Uterus (tissue), 3 donors: ENCODE measurements at regions not wholly inside any gene's neighbourhood (a gene's known extent, or its start where the extent isn't known, plus 50 kb on each side); places are given as distances from the start of the nearest gene placed in this dataset.

Experiments used
- DNase-seq, 2 donors: peaks; one replicate each; pipeline ENCODE4 v3.0.0-alpha.2; 2019 to 2020
- H3K27ac ChIP-seq, 2 donors: fragments of 200-600 bp; sonication (generic); 1 replicate in 1 of 2; 2 replicates in 1 of 2; pipeline ENCODE4 v1.5.1; 2016 to 2018
- H3K27me3 ChIP-seq, 2 donors: fragments of 200-600 bp; sonication (generic); one replicate each; pipeline ENCODE4 v1.5.1; 2018 to 2019; ENCODE audit warnings: control low read depth in 1 of 2
- H3K36me3 ChIP-seq, 2 donors: fragments of 200-600 bp; sonication (generic); one replicate each; pipeline ENCODE4 v1.5.1; 2019; ENCODE audit warnings: control low read depth in 1 of 2
- H3K4me1 ChIP-seq, 2 donors: fragments of 200-600 bp; sonication (generic); one replicate each; pipeline ENCODE4 v1.5.1; 2018 to 2019; ENCODE audit warnings: control low read depth in 1 of 2
- H3K4me3 ChIP-seq, 2 donors: fragments of 200-600 bp; sonication (generic); 1 replicate in 1 of 2; 2 replicates in 1 of 2; pipeline ENCODE4 v1.5.1; 2018 to 2019; ENCODE audit warnings: mild to moderate bottlenecking in 1 of 2
- H3K9me3 ChIP-seq, 2 donors: fragments of 200-600 bp; sonication (generic); one replicate each; pipeline ENCODE4 v1.5.1; 2019; ENCODE audit warnings: control low read depth in 1 of 2
- POLR2A ChIP-seq, 2 donors: fragments of 450-650 bp; IDR thresholded peaks; one replicate each; pipeline ENCODE4 v1.6.1; 2016; ENCODE audit warnings: antibody characterized with exemption in 2 of 2, mild to moderate bottlenecking in 1 of 2, moderate library complexity in 1 of 2
- intact Hi-C: fragments of 100-400 bp; cut with DNase I; formaldehyde crosslinking; loops from one replicate; pipeline ENCODE4 v1.15.1; 2023; ENCODE audit warnings: low total_unique reads
- TF ChIP-seq, protein P1 (sequence below), 4 experiments: fragments of 200-600 bp in 2 of 4; fragments of 450-650 bp in 2 of 4; sonication (generic) in 2 of 4; IDR thresholded peaks; one replicate each; pipeline ENCODE4 v1.5.1; 2016 to 2019; ENCODE audit warnings: antibody characterized with exemption in 4 of 4, mild to moderate bottlenecking in 2 of 4, moderate library complexity in 1 of 4
- donor health status: DM: yes; HTN: yes; CAD: no.

GRCh38 chr1:96544051-96544830 is 177.3 kb upstream of the PTBP2 start:
- H3K4me3 ChIP-seq = no peak overlapping the region
- no peaks in the 10 kb centered on the region for H3K36me3 ChIP-seq
- no peaks in the 10 kb centered on the region for H3K9me3 ChIP-seq
- no peaks in the 10 kb centered on the region for H3K4me1 ChIP-seq
- DNase-seq = no peak
- intact Hi-C loops = no loop called here
- H3K27me3 ChIP-seq = no peaks in the 10 kb centered on the region
- no peak for TF ChIP-seq POLR2A (IDR thresholded peaks at IDR 0.05)
- TF ChIP-seq, protein P1, sequence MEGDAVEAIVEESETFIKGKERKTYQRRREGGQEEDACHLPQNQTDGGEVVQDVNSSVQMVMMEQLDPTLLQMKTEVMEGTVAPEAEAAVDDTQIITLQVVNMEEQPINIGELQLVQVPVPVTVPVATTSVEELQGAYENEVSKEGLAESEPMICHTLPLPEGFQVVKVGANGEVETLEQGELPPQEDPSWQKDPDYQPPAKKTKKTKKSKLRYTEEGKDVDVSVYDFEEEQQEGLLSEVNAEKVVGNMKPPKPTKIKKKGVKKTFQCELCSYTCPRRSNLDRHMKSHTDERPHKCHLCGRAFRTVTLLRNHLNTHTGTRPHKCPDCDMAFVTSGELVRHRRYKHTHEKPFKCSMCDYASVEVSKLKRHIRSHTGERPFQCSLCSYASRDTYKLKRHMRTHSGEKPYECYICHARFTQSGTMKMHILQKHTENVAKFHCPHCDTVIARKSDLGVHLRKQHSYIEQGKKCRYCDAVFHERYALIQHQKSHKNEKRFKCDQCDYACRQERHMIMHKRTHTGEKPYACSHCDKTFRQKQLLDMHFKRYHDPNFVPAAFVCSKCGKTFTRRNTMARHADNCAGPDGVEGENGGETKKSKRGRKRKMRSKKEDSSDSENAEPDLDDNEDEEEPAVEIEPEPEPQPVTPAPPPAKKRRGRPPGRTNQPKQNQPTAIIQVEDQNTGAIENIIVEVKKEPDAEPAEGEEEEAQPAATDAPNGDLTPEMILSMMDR (IDR thresholded peaks at IDR 0.05) = no peak
- H3K27ac ChIP-seq = no peak overlapping the region

GRCh38 chr1:96544831-96545221 is 176.8 kb upstream of the PTBP2 start:
- TF ChIP-seq, protein P1 (IDR thresholded peaks at IDR 0.05) = no peak
- TF ChIP-seq POLR2A (IDR thresholded peaks at IDR 0.05) = no peak
- DNase-seq = no peak
- intact Hi-C loops = no loop called here

GRCh38 chr1:96545935-96546656 is 175.5 kb upstream of the PTBP2 start:
- H3K27ac ChIP-seq = no peak overlapping the region
- H3K4me3 ChIP-seq = no peak overlapping the region
- H3K36me3 ChIP-seq = no peaks in the 10 kb centered on the region
- no peak for DNase-seq
- no peak for TF ChIP-seq POLR2A (IDR thresholded peaks at IDR 0.05)
- TF ChIP-seq, protein P1 (IDR thresholded peaks at IDR 0.05) = no peak
- no peaks in the 10 kb centered on the region for H3K9me3 ChIP-seq
- no peaks in the 10 kb centered on the region for H3K4me1 ChIP-seq
- intact Hi-C loops = no loop called here
- H3K27me3 ChIP-seq = no peaks in the 10 kb centered on the region

More at GRCh38 chr1:96544831-96545221, 176.8 kb upstream of the PTBP2 start:
- no peaks in the 10 kb centered on the region for H3K36me3 ChIP-seq
- H3K9me3 ChIP-seq = no peaks in the 10 kb centered on the region
- H3K27ac ChIP-seq = no peak overlapping the region
- H3K27me3 ChIP-seq = no peaks in the 10 kb centered on the region
- H3K4me3 ChIP-seq = no peak overlapping the region
- H3K4me1 ChIP-seq = no peaks in the 10 kb centered on the region

DNA sequence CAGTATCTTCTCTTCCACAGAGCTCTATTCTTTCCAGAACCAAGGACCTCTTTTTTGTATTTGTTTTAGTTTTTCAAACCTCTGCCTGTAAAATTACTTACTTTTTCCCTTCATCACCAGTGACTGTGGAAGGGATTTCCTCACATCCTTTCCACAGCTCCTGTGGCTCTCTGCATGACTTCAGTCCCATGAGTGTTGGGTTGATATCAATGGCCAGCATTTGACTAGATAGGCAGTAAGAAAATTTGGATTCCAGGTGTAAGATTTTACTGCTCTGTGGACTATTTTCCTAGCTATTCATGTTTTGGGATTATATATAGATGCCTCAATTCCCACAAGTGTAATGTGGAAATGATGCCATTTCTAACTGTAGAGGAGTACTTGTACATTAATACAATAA is 171.5 kb upstream of the PTBP2 start:
- intact Hi-C loops = no loop called here
- no peak overlapping the region for H3K4me3 ChIP-seq
- no peaks in the 10 kb centered on the region for H3K27me3 ChIP-seq
- no peak for DNase-seq
- H3K4me1 ChIP-seq = no peaks in the 10 kb centered on the region
- no peaks in the 10 kb centered on the region for H3K36me3 ChIP-seq
- H3K9me3 ChIP-seq = no peaks in the 10 kb centered on the region
- TF ChIP-seq, protein P1 (IDR thresholded peaks at IDR 0.05) = no peak
- no peak for TF ChIP-seq POLR2A (IDR thresholded peaks at IDR 0.05)
- H3K27ac ChIP-seq = no peak overlapping the region

GRCh38 chr1:96552451-96552850 is 169.1 kb upstream of the PTBP2 start:
- Histone ChIP-seq H3K4me3 (no peak overlapping the region), H3K9me3 (no peaks in the 10 kb centered on the region), H3K36me3 (no peaks in the 10 kb centered on the region), H3K27me3 (no peaks in the 10 kb centered on the region), H3K4me1 (no peaks in the 10 kb centered on the region), H3K27ac (no peak overlapping the region)
- TF ChIP-seq, protein P1 (IDR thresholded peaks at IDR 0.05) = no peak
- no peak for TF ChIP-seq POLR2A (IDR thresholded peaks at IDR 0.05)
- intact Hi-C loops = no loop called here
- no peak for DNase-seq
